IMR-90 (cell line): ENCODE measurements at regions not wholly inside any gene's neighbourhood (a gene's known extent, or its start where the extent isn't known, plus 50 kb on each side); places are given as distances from the start of the nearest gene placed in this dataset.

ENCODE experiments used
- CEBPB ChIP-seq: IDR thresholded peaks from 2 replicates; pipeline ENCODE4 v1.6.1; 2012; ENCODE audit warnings: low read depth, low read length, improper control_type of control experiment
- CHD1 ChIP-seq: IDR thresholded peaks from 2 replicates; pipeline ENCODE4 v1.6.1; 2012; ENCODE audit warnings: low read depth, low read length, improper control_type of control experiment
- CTCF ChIP-seq: conservative IDR thresholded peaks from 2 replicates; pipeline ENCODE4 v1.5.1; 2012; ENCODE audit warnings: mild to moderate bottlenecking, low read depth, low read length, improper control_type of control experiment
- ELK1 ChIP-seq: fragments of 150-350 bp; IDR thresholded peaks from 2 replicates; pipeline ENCODE4 v1.6.1; 2016; ENCODE audit warnings: low read depth, mild to moderate bottlenecking, low read length, moderate library complexity, borderline replicate concordance
- FOS ChIP-seq: fragments of 150-350 bp; IDR thresholded peaks from 2 replicates; pipeline ENCODE4 v1.6.1; 2016; ENCODE audit warnings: low read depth, low read length
- MAFK ChIP-seq: IDR thresholded peaks from 2 replicates; pipeline ENCODE4 v1.6.1; 2012; ENCODE audit warnings: low read depth, low read length, improper control_type of control experiment
- MAZ ChIP-seq: IDR thresholded peaks from 2 replicates; pipeline ENCODE4 v1.6.1; 2012; ENCODE audit warnings: low read depth, mild to moderate bottlenecking, low read length, improper control_type of control experiment, moderate library complexity, borderline replicate concordance
- MXI1 ChIP-seq: IDR thresholded peaks from 2 replicates; pipeline ENCODE4 v1.6.1; 2012; ENCODE audit warnings: low read depth, mild to moderate bottlenecking, low read length, moderate library complexity, borderline replicate concordance
- NFE2L2 ChIP-seq: fragments of 150-350 bp; IDR thresholded peaks from 2 replicates; pipeline ENCODE4 v1.6.1; 2016; ENCODE audit warnings: low read depth, mild to moderate bottlenecking, low read length
- POLR2A ChIP-seq: IDR thresholded peaks from 2 replicates; pipeline ENCODE4 v1.6.1; 2012; ENCODE audit warnings: mild to moderate bottlenecking, low read depth, low read length
- RAD21 ChIP-seq: IDR thresholded peaks from 2 replicates; pipeline ENCODE4 v1.6.1; 2012; ENCODE audit warnings: low read length, improper control_type of control experiment
- RFX5 ChIP-seq: IDR thresholded peaks from 2 replicates; pipeline ENCODE4 v1.8.0; 2012; ENCODE audit warnings: low read depth, mild to moderate bottlenecking, low read length, moderate library complexity
- SMC3 ChIP-seq: fragments of 150-350 bp; IDR thresholded peaks from 2 replicates; pipeline ENCODE4 v1.6.1; 2016; ENCODE audit warnings: low read depth, mild to moderate bottlenecking, antibody characterized with exemption, low read length, moderate library complexity
- USF2 ChIP-seq: fragments of 150-350 bp; IDR thresholded peaks from 2 replicates; pipeline ENCODE4 v1.6.1; 2017; ENCODE audit warnings: mild to moderate bottlenecking, antibody characterized with exemption, low read length, low read depth

GRCh38 chr19:30810726-30811125 lies 438.5 kb downstream of the ZNF536 start:
- TF ChIP-seq MXI1 (no peak), POLR2A (no peak), CTCF (no peak), FOS (no peak), MAFK (no peak), RAD21 (no peak), NFE2L2 (no peak), ELK1 (no peak), SMC3 (no peak), CEBPB (no peak), CHD1 (no peak), MAZ (no peak), USF2 (no peak), RFX5 (no peak)
